ENCODE measurements at regions not wholly inside any gene's neighbourhood (a gene's known extent, or its start where the extent isn't known, plus 50 kb on each side); places are given as distances from the start of the nearest gene placed in this dataset.

- Histone ChIP-seq H3K27ac (ENCODE audit: control insufficient read depth, insufficient read depth, low read length) (no peak overlapping the region), H3K9me1 (ENCODE audit: control insufficient read depth, extremely low read depth, insufficient read depth, low read length) (no peaks in the 10 kb centered on the region), H3K9me3 (ENCODE audit: control insufficient read depth, low read depth, low read length) (peaks cover 4% of the 10 kb centered on the region), H3K4me2 (ENCODE audit: control insufficient read depth, extremely low read depth, insufficient read depth, low read depth, low read length) (no peak overlapping the region), H4K20me1 (ENCODE audit: control insufficient read depth, extremely low read depth, insufficient read depth, low read length) (no peaks in the 10 kb centered on the region), H3K9ac (ENCODE audit: control insufficient read depth, extremely low read depth, insufficient read depth, low read length) (no peak overlapping the region), H3K79me2 (ENCODE audit: control insufficient read depth, insufficient read depth, low read length) (no peaks in the 10 kb centered on the region), H3K4me1 (ENCODE audit: control insufficient read depth, extremely low read depth, insufficient read depth, low read length) (no peaks in the 10 kb centered on the region), H3K36me3 (ENCODE audit: control insufficient read depth in 2 of 2, extremely low read depth in 1 of 2, insufficient read depth in 2 of 2, low read length in 2 of 2) (no peaks in the 10 kb centered on the region), H2AFZ (ENCODE audit: control insufficient read depth, low read length) (no peak overlapping the region), H3K27me3 (ENCODE audit: control insufficient read depth, extremely low read depth, insufficient read depth, low read length) (no peaks in the 10 kb centered on the region), H3K4me3 (ENCODE audit: control insufficient read depth in 2 of 3, extremely low read depth in 1 of 3, insufficient read depth in 2 of 3, low read depth in 1 of 3, low read length in 3 of 3) (no peak overlapping the region)
- no peak for TF ChIP-seq EZH2 (IDR thresholded peaks at IDR 0.05; ENCODE audit: low read length)
- no peak for TF ChIP-seq CTCF (optimal IDR thresholded peaks at IDR 0.05 in 1 of 3, IDR thresholded peaks at IDR 0.05 in 1 of 3, conservative IDR thresholded peaks at IDR 0.05 in 1 of 3; ENCODE audit: extremely low read depth in 1 of 3, insufficient read depth in 2 of 3, low read length in 3 of 3)
- dilution Hi-C loops (cut with MboI; ENCODE audit: extremely low pct_ligation_motif_present, low sequenced_read_pairs): no loop called here
- FAIRE-seq (no peak), DNase-seq (ENCODE audit: low read depth, low spot score) (no peak)
These were observed 427.6 kb downstream of the IPO8 start for GRCh38 chr12:30268041-30268440.

GRCh38 chr12:30263434-30263833 lies 432.2 kb downstream of the IPO8 start:
- Histone ChIP-seq H3K4me1 (ENCODE audit: control insufficient read depth, extremely low read depth, insufficient read depth, low read length) (no peaks in the 10 kb centered on the region), H3K79me2 (ENCODE audit: control insufficient read depth, insufficient read depth, low read length) (no peaks in the 10 kb centered on the region), H3K9me3 (ENCODE audit: control insufficient read depth, low read depth, low read length) (no peaks in the 10 kb centered on the region), H3K4me2 (ENCODE audit: control insufficient read depth, extremely low read depth, insufficient read depth, low read depth, low read length) (no peak overlapping the region), H2AFZ (ENCODE audit: control insufficient read depth, low read length) (no peak overlapping the region), H3K9me1 (ENCODE audit: control insufficient read depth, extremely low read depth, insufficient read depth, low read length) (no peaks in the 10 kb centered on the region), H3K27me3 (ENCODE audit: control insufficient read depth, extremely low read depth, insufficient read depth, low read length) (no peaks in the 10 kb centered on the region), H4K20me1 (ENCODE audit: control insufficient read depth, extremely low read depth, insufficient read depth, low read length) (no peaks in the 10 kb centered on the region), H3K27ac (ENCODE audit: control insufficient read depth, insufficient read depth, low read length) (no peak overlapping the region), H3K9ac (ENCODE audit: control insufficient read depth, extremely low read depth, insufficient read depth, low read length) (no peak overlapping the region), H3K4me3 (ENCODE audit: control insufficient read depth in 2 of 3, extremely low read depth in 1 of 3, insufficient read depth in 2 of 3, low read depth in 1 of 3, low read length in 3 of 3) (no peak overlapping the region), H3K36me3 (ENCODE audit: control insufficient read depth in 2 of 2, extremely low read depth in 1 of 2, insufficient read depth in 2 of 2, low read length in 2 of 2) (no peaks in the 10 kb centered on the region)
- DNase-seq (ENCODE audit: low read depth, low spot score) (no peak), FAIRE-seq (no peak)
- TF ChIP-seq CTCF (optimal IDR thresholded peaks at IDR 0.05 in 1 of 3, IDR thresholded peaks at IDR 0.05 in 1 of 3, conservative IDR thresholded peaks at IDR 0.05 in 1 of 3; ENCODE audit: extremely low read depth in 1 of 3, insufficient read depth in 2 of 3, low read length in 3 of 3): no peak
- TF ChIP-seq EZH2 (IDR thresholded peaks at IDR 0.05; ENCODE audit: low read length): no peak
- dilution Hi-C loops (cut with MboI; ENCODE audit: extremely low pct_ligation_motif_present, low sequenced_read_pairs): no loop called here

Data from keratinocyte (primary cell).